Activated T-helper 2 cell treated with anti-CD3 and anti-CD28 coated beads, Interferon-gamma antibody, Interleukin-2, Interleukin-4, amounts not matched to agents 10 μg/mL and 5 μg/mL and 100 μg/mL, durations not matched to agents 14 hours and 24 hours and 36 hours (primary cell): ENCODE measurements at regions not wholly inside any gene's neighbourhood (a gene's known extent, or its start where the extent isn't known, plus 50 kb on each side); places are given as distances from the start of the nearest gene placed in this dataset.
"Not testable (repeated sequence)": the region's sequence is repeated elsewhere in the genome, so short reads cannot be mapped to it uniquely, and the experiment has no call there.

ENCODE experiments used
- DNase-seq: peaks from one replicate; pipeline ENCODE4 v3.0.0; 2021; ENCODE audit warnings: low spot score
- H3K27ac Mint-ChIP-seq: one replicate; pipeline ENCODE4 v1.8.0; 2021; ENCODE audit warnings: mixed read lengths
- H3K27me3 Mint-ChIP-seq: one replicate; pipeline ENCODE4 v1.8.0; 2021; ENCODE audit warnings: low read depth, mixed read lengths
- H3K36me3 Mint-ChIP-seq: one replicate; pipeline ENCODE4 v1.8.0; 2021; ENCODE audit warnings: low read depth, mixed read lengths
- H3K4me1 Mint-ChIP-seq: one replicate; pipeline ENCODE4 v1.8.0; 2021; ENCODE audit warnings: low read depth, mixed read lengths
- H3K4me3 Mint-ChIP-seq: one replicate; pipeline ENCODE4 v1.8.0; 2021; ENCODE audit warnings: low read depth, mild to moderate bottlenecking, moderate library complexity, mixed read lengths
- H3K9me3 Mint-ChIP-seq: one replicate; pipeline ENCODE4 v1.8.0; 2021; ENCODE audit warnings: mixed read lengths
- intact Hi-C: fragments of 100-400 bp; cut with micrococcal nuclease; formaldehyde crosslinking; loops from one replicate; pipeline ENCODE4 v1.15.1; 2023

GRCh38 chr16:64362193-64362592 is 759.7 kb downstream of the CDH11 start:
- Mint-ChIP-seq H3K4me3 (no peak overlapping the region), H3K4me1 (no peaks in the 10 kb centered on the region), H3K27ac (no peak overlapping the region), H3K9me3 (peaks cover 57% of the 10 kb centered on the region), H3K27me3 (no peaks in the 10 kb centered on the region), H3K36me3 (no peaks in the 10 kb centered on the region)
- intact Hi-C loops: no loop called here
- DNase-seq: no peak

GRCh38 chr16:64361753-64362152 is 760.1 kb downstream of the CDH11 start:
- peaks cover 57% of the 10 kb centered on the region for H3K9me3 Mint-ChIP-seq
- no peak for DNase-seq
- no peak overlapping the region for H3K4me3 Mint-ChIP-seq
- intact Hi-C loops: no loop called here
- no peak overlapping the region for H3K27ac Mint-ChIP-seq
- no peaks in the 10 kb centered on the region for H3K4me1 Mint-ChIP-seq
- H3K27me3 Mint-ChIP-seq: no peaks in the 10 kb centered on the region
- H3K36me3 Mint-ChIP-seq: no peaks in the 10 kb centered on the region

- Mint-ChIP-seq H3K36me3 (no peaks in the 10 kb centered on the region), H3K9me3 (peaks cover 51% of the 10 kb centered on the region), H3K27me3 (no peaks in the 10 kb centered on the region), H3K4me3 (no peak overlapping the region), H3K4me1 (no peaks in the 10 kb centered on the region), H3K27ac (no peak overlapping the region)
- DNase-seq: no peak
- intact Hi-C loops: no loop called here
Observed at GRCh38 chr16:64358291-64358690, 763.6 kb downstream of the CDH11 start.

- intact Hi-C loops: no loop called here
- Mint-ChIP-seq H3K9me3 (peaks cover 49% of the 10 kb centered on the region), H3K27ac (no peak overlapping the region), H3K27me3 (no peaks in the 10 kb centered on the region), H3K4me3 (no peak overlapping the region), H3K4me1 (no peaks in the 10 kb centered on the region), H3K36me3 (no peaks in the 10 kb centered on the region)
- no peak for DNase-seq
Observed at GRCh38 chr16:64356267-64356666, 765.6 kb downstream of the CDH11 start.

GRCh38 chr16:64352246-64352645 is 769.6 kb downstream of the CDH11 start:
- intact Hi-C loops: no loop called here
- no peak for DNase-seq

GRCh38 chr16:64351121-64351520 is 770.7 kb downstream of the CDH11 start:
- no peaks in the 10 kb centered on the region for H3K27me3 Mint-ChIP-seq
- DNase-seq: no peak
- intact Hi-C loops: no loop called here
- H3K27ac Mint-ChIP-seq: no peak overlapping the region
- no peaks in the 10 kb centered on the region for H3K36me3 Mint-ChIP-seq
- peaks cover 32% of the 10 kb centered on the region for H3K9me3 Mint-ChIP-seq
- H3K4me3 Mint-ChIP-seq: no peak overlapping the region
- H3K4me1 Mint-ChIP-seq: no peaks in the 10 kb centered on the region

More at GRCh38 chr16:64352246-64352645, 769.6 kb downstream of the CDH11 start:
- Mint-ChIP-seq H3K27ac (no peak overlapping the region), H3K9me3 (peaks cover 33% of the 10 kb centered on the region), H3K27me3 (no peaks in the 10 kb centered on the region), H3K4me1 (no peaks in the 10 kb centered on the region), H3K4me3 (no peak overlapping the region), H3K36me3 (no peaks in the 10 kb centered on the region)

- Mint-ChIP-seq H3K4me3 (no peak overlapping the region), H3K9me3 (peaks cover 37% of the 10 kb centered on the region), H3K27me3 (no peaks in the 10 kb centered on the region), H3K27ac (no peak overlapping the region), H3K4me1 (no peaks in the 10 kb centered on the region), H3K36me3 (no peaks in the 10 kb centered on the region)
- intact Hi-C loops: no loop called here
- no peak for DNase-seq
Observed at GRCh38 chr16:64346080-64346479, 775.8 kb downstream of the CDH11 start.

- peaks cover 34% of the 10 kb centered on the region for H3K9me3 Mint-ChIP-seq
- no peaks in the 10 kb centered on the region for H3K36me3 Mint-ChIP-seq
- H3K4me3 Mint-ChIP-seq: no peak overlapping the region
- intact Hi-C loops: no loop called here
- DNase-seq: no peak
- H3K4me1 Mint-ChIP-seq: no peaks in the 10 kb centered on the region
- H3K27me3 Mint-ChIP-seq: no peaks in the 10 kb centered on the region
- no peak overlapping the region for H3K27ac Mint-ChIP-seq
Observed at GRCh38 chr16:64345142-64345541, 776.7 kb downstream of the CDH11 start.

- H3K4me1 Mint-ChIP-seq, H3K36me3 Mint-ChIP-seq, H3K27me3 Mint-ChIP-seq, H3K4me3 Mint-ChIP-seq, intact Hi-C loops, DNase-seq, H3K27ac Mint-ChIP-seq: not testable (repeated sequence)
- peaks cover 41% of the 10 kb centered on the region for H3K9me3 Mint-ChIP-seq
Observed at GRCh38 chr16:64343820-64344443, 777.9 kb downstream of the CDH11 start.

GRCh38 chr16:64343061-64343819 is 778.6 kb downstream of the CDH11 start:
- peaks cover 46% of the 10 kb centered on the region for H3K9me3 Mint-ChIP-seq
- H3K27me3 Mint-ChIP-seq: no peaks in the 10 kb centered on the region
- no peaks in the 10 kb centered on the region for H3K36me3 Mint-ChIP-seq
- no peaks in the 10 kb centered on the region for H3K4me1 Mint-ChIP-seq
- intact Hi-C loops: no loop called here
- no peak for DNase-seq
- no peak overlapping the region for H3K4me3 Mint-ChIP-seq
- no peak overlapping the region for H3K27ac Mint-ChIP-seq

GRCh38 chr16:64341336-64341735 is 780.5 kb downstream of the CDH11 start:
- H3K4me1 Mint-ChIP-seq, H3K27ac Mint-ChIP-seq, H3K27me3 Mint-ChIP-seq, H3K36me3 Mint-ChIP-seq, DNase-seq, H3K4me3 Mint-ChIP-seq, intact Hi-C loops: not testable (repeated sequence)
- peaks cover 45% of the 10 kb centered on the region for H3K9me3 Mint-ChIP-seq

GRCh38 chr16:64339052-64339770 is 782.7 kb downstream of the CDH11 start:
- no peak for DNase-seq
- intact Hi-C loops: no loop called here
- Mint-ChIP-seq H3K4me3 (no peak overlapping the region), H3K27me3 (no peaks in the 10 kb centered on the region), H3K4me1 (no peaks in the 10 kb centered on the region), H3K9me3 (peaks cover 50% of the 10 kb centered on the region), H3K27ac (no peak overlapping the region), H3K36me3 (no peaks in the 10 kb centered on the region)

GRCh38 chr16:64321881-64322280 is 800.0 kb downstream of the CDH11 start:
- no peaks in the 10 kb centered on the region for H3K4me1 Mint-ChIP-seq

More at GRCh38 chr16:64321881-64322280, 800.0 kb downstream of the CDH11 start:
- H3K9me3 Mint-ChIP-seq: peaks cover 49% of the 10 kb centered on the region
- H3K27ac Mint-ChIP-seq: no peak overlapping the region
- H3K4me3 Mint-ChIP-seq: no peak overlapping the region
- no peaks in the 10 kb centered on the region for H3K36me3 Mint-ChIP-seq
- no peaks in the 10 kb centered on the region for H3K27me3 Mint-ChIP-seq
- intact Hi-C loops: no loop called here
- DNase-seq: no peak
